ENCODE measurements at regions not wholly inside any gene's neighbourhood (a gene's known extent, or its start where the extent isn't known, plus 50 kb on each side); places are given as distances from the start of the nearest gene placed in this dataset.
A peak's percentile ranks its signal among the peaks of the same experiment; 100 is the strongest.

GRCh38 chr1:36621531-36621930 lies 138.8 kb upstream of the CSF3R start:
- Histone ChIP-seq H3K9me3 (no peaks in the 10 kb centered on the region; the same call in 2 of the 3 replicates), H3K4me2 (no peak overlapping the region), H3K27ac (no peak overlapping the region), H3K4me3 (no peak overlapping the region), H3K4me1 (no peaks in the 10 kb centered on the region)
- DNase-seq (ENCODE audit: low read depth in 1 of 2, low spot score in 1 of 2) (no peak), ATAC-seq (no peak), FAIRE-seq (no peak)
- POLR2A ChIA-PET = no interaction called here
- CTCF ChIA-PET = interaction anchor here (1.0 kb wide), 1 partner anchor 46 kb away, joined by 3 read pairs; no protein-coding TSS in a partner anchor
- WGBS (ENCODE audit: missing lambda C conversion rate) = 63% methylated on average over 2 of the region's 2 CpGs
- TF ChIP-seq HMGXB4 (CRISPR knock-in tag; IDR thresholded peaks at IDR 0.05; ENCODE audit: borderline replicate concordance) = no peak
- no peak for TF ChIP-seq BCL3 (IDR thresholded peaks at IDR 0.05)
- TF ChIP-seq TFCP2L1 (CRISPR knock-in tag; IDR thresholded peaks at IDR 0.05) = no peak
- no peak for TF ChIP-seq ZFP36 (IDR thresholded peaks at IDR 0.05; ENCODE audit: borderline replicate concordance, partially characterized antibody)
- no peak for TF ChIP-seq GATA3 (IDR thresholded peaks at IDR 0.05; ENCODE audit: borderline replicate concordance)

- CTCF ChIA-PET = interaction anchor here (1.1 kb wide), 1 partner anchor 13 kb away, joined by 3 read pairs; no protein-coding TSS in a partner anchor
- Histone ChIP-seq H3K4me2 (no peak overlapping the region), H3K9me3 (no peaks in the 10 kb centered on the region; the same call in 2 of the 3 replicates), H3K27ac (no peak overlapping the region), H3K4me3 (no peak overlapping the region), H3K4me1 (no peaks in the 10 kb centered on the region)
- 33% methylated on average over 5 of the region's 5 CpGs for WGBS (ENCODE audit: missing lambda C conversion rate)
- FAIRE-seq (no peak), DNase-seq (ENCODE audit: low read depth in 1 of 2, low spot score in 1 of 2) (no peak), ATAC-seq (no peak)
- TF ChIP-seq MAFK (IDR thresholded peaks at IDR 0.05; ENCODE audit: partially characterized antibody) = peak; percentile 90
- no peak for TF ChIP-seq JUN (IDR thresholded peaks at IDR 0.05)
- POLR2A ChIA-PET = no interaction called here
Measured at GRCh38 chr1:36620142-36620541, 137.4 kb upstream of the CSF3R start.

GRCh38 chr1:36614991-36615390 lies 132.3 kb upstream of the CSF3R start:
- Histone ChIP-seq H3K4me2 (no peak overlapping the region), H3K4me3 (no peak overlapping the region), H3K27ac (no peak overlapping the region), H3K4me1 (no peaks in the 10 kb centered on the region), H3K9me3 (no peaks in the 10 kb centered on the region)
- ATAC-seq (no peak), FAIRE-seq (no peak), DNase-seq (ENCODE audit: low read depth in 1 of 2, low spot score in 1 of 2) (no peak)
- TF ChIP-seq CHD2 (IDR thresholded peaks at IDR 0.05; ENCODE audit: low read length, partially characterized antibody) = no peak
- no peak for TF ChIP-seq CBX8 (IDR thresholded peaks at IDR 0.05)
- TF ChIP-seq KDM5A (IDR thresholded peaks at IDR 0.05) = no peak
- TF ChIP-seq ZNF302 (CRISPR knock-in tag; IDR thresholded peaks at IDR 0.05) = no peak
- no peak for TF ChIP-seq ZC3H11A (IDR thresholded peaks at IDR 0.05)
- no peak for TF ChIP-seq HOXB5 (CRISPR knock-in tag; IDR thresholded peaks at IDR 0.05)
- no peak for TF ChIP-seq HMGXB4 (CRISPR knock-in tag; IDR thresholded peaks at IDR 0.05; ENCODE audit: borderline replicate concordance)
- no peak for TF ChIP-seq JUN (IDR thresholded peaks at IDR 0.05)
- TF ChIP-seq HEYL (CRISPR knock-in tag; IDR thresholded peaks at IDR 0.05) = no peak
- TF ChIP-seq NPAS2 (CRISPR knock-in tag; IDR thresholded peaks at IDR 0.05; ENCODE audit: borderline replicate concordance) = no peak
- no peak for TF ChIP-seq CEBPB (IDR thresholded peaks at IDR 0.05)
- ChIA-PET CTCF (interaction anchor here (1.2 kb wide), 1 partner anchor 39 kb away, joined by 3 read pairs; no protein-coding TSS in a partner anchor), POLR2A (no interaction called here)
- WGBS (ENCODE audit: missing lambda C conversion rate) = 2% methylated on average over 6 of the region's 6 CpGs

GRCh38 chr1:36614571-36614970 lies 131.9 kb upstream of the CSF3R start:
- Histone ChIP-seq H3K4me2 (no peak overlapping the region), H3K9me3 (no peaks in the 10 kb centered on the region), H3K27ac (no peak overlapping the region), H3K4me1 (no peaks in the 10 kb centered on the region), H3K4me3 (no peak overlapping the region)
- ATAC-seq (no peak), FAIRE-seq (no peak), DNase-seq (ENCODE audit: low read depth in 1 of 2, low spot score in 1 of 2) (no peak)
- ChIA-PET POLR2A (no interaction called here), CTCF (interaction anchor here (1.2 kb wide), 1 partner anchor 38 kb away, joined by 3 read pairs; no protein-coding TSS in a partner anchor)
- 16% methylated on average over 2 of the region's 3 CpGs for WGBS (ENCODE audit: missing lambda C conversion rate)
- TF ChIP-seq TFCP2L1 (CRISPR knock-in tag; IDR thresholded peaks at IDR 0.05) (no peak), E2F6 (IDR thresholded peaks at IDR 0.05; ENCODE audit: borderline replicate concordance, low read depth) (no peak), BCL3 (IDR thresholded peaks at IDR 0.05) (no peak), MAX (IDR thresholded peaks at IDR 0.05) (no peak), HEYL (CRISPR knock-in tag; IDR thresholded peaks at IDR 0.05) (no peak), FOXS1 (CRISPR knock-in tag; IDR thresholded peaks at IDR 0.05) (no peak), KDM5A (IDR thresholded peaks at IDR 0.05) (no peak), ZC3H11A (IDR thresholded peaks at IDR 0.05) (no peak), CBX2 (IDR thresholded peaks at IDR 0.05; ENCODE audit: borderline replicate concordance, low read depth) (no peak), EP300 (IDR thresholded peaks at IDR 0.05) (no peak), GATA3 (IDR thresholded peaks at IDR 0.05; ENCODE audit: borderline replicate concordance) (no peak), BHLHE40 (IDR thresholded peaks at IDR 0.05; ENCODE audit: low read depth, low read length) (no peak), RCOR1 (IDR thresholded peaks at IDR 0.05; ENCODE audit: low read depth, low read length) (no peak)

All from A549 (cell line).